CD4-positive, CD25-positive, alpha-beta regulatory T cell (primary cell): ENCODE measurements at regions not wholly inside any gene's neighbourhood (a gene's known extent, or its start where the extent isn't known, plus 50 kb on each side); places are given as distances from the start of the nearest gene placed in this dataset.

Experiments
- ATAC-seq, 2 donors: fragments of 150-1000 bp; cut with Tn5 transposase; one replicate each; pipeline ENCODE4 v1.10.0; 2021; ENCODE audit warnings: low read depth in 2 of 2, moderate number of reproducible peaks in 2 of 2, moderate library complexity in 1 of 2
- DNase-seq, 3 donors: peaks; one replicate each; pipeline versions ENCODE4 v3.0.0 to v3.0.0-alpha.2; 2012 to 2022; ENCODE audit warnings: mixed read lengths in 1 of 3
- H3K27ac ChIP-seq: one replicate; pipeline ENCODE4 v1.7.0; 2013; ENCODE audit warnings: mild to moderate bottlenecking, low read length; ENCODE audit not compliant: insufficient read depth, poor library complexity, severe bottlenecking
- H3K27me3 ChIP-seq: one replicate; pipeline ENCODE4 v1.7.0; 2013; ENCODE audit warnings: low read length; ENCODE audit not compliant: control insufficient read depth, insufficient read depth
- H3K36me3 ChIP-seq: one replicate; pipeline ENCODE4 v1.7.0; 2013; ENCODE audit warnings: mild to moderate bottlenecking, low read length, moderate library complexity; ENCODE audit not compliant: control insufficient read depth, insufficient read depth
- H3K4me1 ChIP-seq: 2 replicates; pipeline ENCODE4 v1.7.0; 2013; ENCODE audit warnings: mild to moderate bottlenecking, low read length; ENCODE audit not compliant: insufficient read depth, control insufficient read depth, poor library complexity, severe bottlenecking
- H3K4me3 ChIP-seq: one replicate; pipeline ENCODE4 v1.7.0; 2013; ENCODE audit warnings: low read depth, mild to moderate bottlenecking, low read length, moderate library complexity
- H3K9me3 ChIP-seq, 2 experiments: 1 replicate in 1 of 2; 2 replicates in 1 of 2; pipeline ENCODE4 v1.7.0; 2013; ENCODE audit warnings: low read length in 2 of 2, mild to moderate bottlenecking in 1 of 2, moderate library complexity in 1 of 2; ENCODE audit not compliant: control insufficient read depth in 2 of 2
- H3K27ac Mint-ChIP-seq, 3 donors: one replicate each; pipeline ENCODE4 v1.8.0; 2020 to 2022; ENCODE audit warnings: mild to moderate bottlenecking in 3 of 3, mixed read lengths in 3 of 3, moderate library complexity in 2 of 3
- H3K27me3 Mint-ChIP-seq: one replicate; pipeline ENCODE4 v1.8.0; 2022; ENCODE audit warnings: mild to moderate bottlenecking, mixed read lengths
- H3K36me3 Mint-ChIP-seq: one replicate; pipeline ENCODE4 v1.8.0; 2020; ENCODE audit warnings: mixed read lengths
- H3K4me1 Mint-ChIP-seq, 4 donors: one replicate each; pipeline ENCODE4 v1.8.0; 2020 to 2022; ENCODE audit warnings: mixed read lengths in 4 of 4, mild to moderate bottlenecking in 1 of 4
- H3K4me3 Mint-ChIP-seq, 4 donors: one replicate each; pipeline ENCODE4 v1.8.0; 2020 to 2022; ENCODE audit warnings: mild to moderate bottlenecking in 4 of 4, mixed read lengths in 4 of 4, moderate library complexity in 3 of 4
- H3K9me3 Mint-ChIP-seq, 7 donors: one replicate each; pipeline ENCODE4 v1.8.0; 2020 to 2022; ENCODE audit warnings: mixed read lengths in 7 of 7, mild to moderate bottlenecking in 3 of 7, moderate library complexity in 2 of 7

DNA sequence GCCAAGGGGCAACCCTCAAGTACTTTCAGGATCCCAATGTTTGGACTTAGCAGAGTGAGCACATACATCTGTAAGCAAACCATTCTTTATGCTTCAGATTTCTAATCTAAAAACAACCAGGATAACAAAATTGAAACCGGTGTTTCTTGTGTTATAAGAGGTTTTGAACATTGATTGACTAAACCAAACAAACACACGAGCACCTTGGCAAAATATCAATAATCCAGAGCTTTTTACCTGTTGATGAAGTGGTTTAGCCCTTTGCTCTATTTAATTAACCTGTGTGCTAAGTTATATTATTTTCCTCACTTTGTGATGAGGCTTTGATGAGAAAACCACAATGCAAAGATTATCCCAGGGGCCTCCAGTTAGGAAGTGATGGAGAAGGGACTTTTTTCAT, 255.3 kb upstream of the CXXC4 start:
- Histone ChIP-seq H3K27ac (no peak overlapping the region), H3K4me1 (no peaks in the 10 kb centered on the region), H3K9me3 (no peaks in the 10 kb centered on the region), H3K4me3 (no peak overlapping the region), H3K36me3 (no peaks in the 10 kb centered on the region), H3K27me3 (no peaks in the 10 kb centered on the region)
- DNase-seq = no peak
- H3K4me3 Mint-ChIP-seq = no peak overlapping the region
- H3K9me3 Mint-ChIP-seq = peaks cover 0 to 5% (median 0%) of the 10 kb centered on the region in 7 donors
- no peaks in the 10 kb centered on the region for H3K27me3 Mint-ChIP-seq
- no peaks in the 10 kb centered on the region for H3K36me3 Mint-ChIP-seq
- H3K27ac Mint-ChIP-seq = no peak overlapping the region
- H3K4me1 Mint-ChIP-seq = peaks cover 0 to 4% (median 0%) of the 10 kb centered on the region in 4 donors
- no peak for ATAC-seq

DNA sequence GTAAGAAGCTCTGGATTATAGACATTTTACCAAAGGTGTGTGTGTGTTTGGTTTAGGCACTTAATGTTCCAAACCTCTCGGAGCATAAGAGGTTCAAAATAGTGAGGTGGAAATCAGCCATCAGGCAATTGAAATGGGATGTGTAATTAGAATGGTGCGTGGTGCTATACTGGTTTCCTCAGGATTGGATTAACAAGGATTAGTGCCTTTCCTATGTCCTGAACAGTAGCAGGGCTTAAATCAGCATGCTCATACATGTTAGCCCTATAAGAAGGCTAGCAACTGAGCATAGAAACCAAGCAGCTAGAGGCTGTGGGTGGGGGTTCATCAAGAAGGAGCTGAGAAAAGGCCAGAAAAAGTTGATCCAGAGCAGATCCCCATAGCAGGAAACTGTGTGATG, 256.8 kb upstream of the CXXC4 start:
- no peaks in the 10 kb centered on the region for H3K27me3 Mint-ChIP-seq
- H3K27me3 ChIP-seq = no peaks in the 10 kb centered on the region
- H3K4me3 Mint-ChIP-seq = no peak overlapping the region
- H3K4me1 Mint-ChIP-seq = peaks cover 0 to 4% (median 0%) of the 10 kb centered on the region in 4 donors
- H3K4me1 ChIP-seq = no peaks in the 10 kb centered on the region
- peaks cover 0 to 5% (median 2%) of the 10 kb centered on the region in 7 donors for H3K9me3 Mint-ChIP-seq
- H3K36me3 Mint-ChIP-seq = no peaks in the 10 kb centered on the region
- no peak overlapping the region for H3K27ac ChIP-seq
- no peak for DNase-seq
- H3K4me3 ChIP-seq = no peak overlapping the region
- no peaks in the 10 kb centered on the region for H3K9me3 ChIP-seq
- ATAC-seq = no peak
- no peak overlapping the region for H3K27ac Mint-ChIP-seq
- H3K36me3 ChIP-seq = no peaks in the 10 kb centered on the region

DNA sequence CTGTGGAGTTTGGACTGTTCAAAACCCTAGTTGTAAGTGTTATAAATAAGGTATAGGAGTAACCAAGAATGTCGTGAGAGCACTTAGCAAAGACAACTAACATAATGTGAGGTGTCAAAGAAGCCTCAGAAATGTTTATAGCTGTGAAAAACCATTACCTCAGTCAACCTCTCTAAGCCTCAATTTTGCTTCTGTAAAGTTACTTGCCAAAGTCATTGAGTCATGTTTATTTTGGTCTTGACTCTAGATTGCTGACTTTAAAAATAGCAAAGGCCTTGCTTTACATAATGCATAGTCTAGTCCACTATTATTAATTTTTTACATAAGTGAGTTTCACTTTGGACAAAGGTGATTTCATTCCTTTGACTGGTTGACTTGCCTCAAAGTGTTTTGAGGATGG, 257.6 kb upstream of the CXXC4 start:
- DNase-seq (no peak), ATAC-seq (no peak)
- no peaks in the 10 kb centered on the region for H3K36me3 ChIP-seq
- Mint-ChIP-seq H3K9me3 (peaks cover 0 to 5% (median 2%) of the 10 kb centered on the region in 7 donors), H3K4me1 (peaks cover 0 to 4% (median 0%) of the 10 kb centered on the region in 4 donors), H3K27ac (no peak overlapping the region), H3K36me3 (no peaks in the 10 kb centered on the region), H3K27me3 (no peaks in the 10 kb centered on the region), H3K4me3 (no peak overlapping the region)
- H3K27ac ChIP-seq = no peak overlapping the region
- H3K4me3 ChIP-seq = no peak overlapping the region
- no peaks in the 10 kb centered on the region for H3K27me3 ChIP-seq
- no peaks in the 10 kb centered on the region for H3K9me3 ChIP-seq
- H3K4me1 ChIP-seq = no peaks in the 10 kb centered on the region

DNA sequence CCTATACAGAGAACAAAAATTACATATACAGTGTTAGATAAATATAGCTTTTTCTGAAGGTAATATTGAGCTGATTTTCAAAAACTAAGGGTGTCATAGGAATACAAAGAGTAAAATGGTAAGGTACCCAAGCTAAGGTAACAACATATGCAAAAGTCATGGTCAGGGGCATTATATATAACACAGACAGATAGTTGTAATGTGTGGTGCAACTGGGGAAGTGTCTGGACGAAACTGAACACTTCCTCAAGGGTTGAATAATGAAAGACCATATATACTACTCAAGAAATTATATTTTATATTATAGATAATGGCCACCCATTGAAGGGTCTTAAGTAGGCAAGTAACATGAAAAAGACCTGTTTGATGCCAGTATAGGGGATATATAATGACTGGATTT, 262.1 kb upstream of the CXXC4 start:
- Mint-ChIP-seq H3K4me3 (no peak overlapping the region), H3K27ac (no peak overlapping the region), H3K27me3 (peaks cover 4% of the 10 kb centered on the region), H3K9me3 (peaks cover 0 to 5% (median 2%) of the 10 kb centered on the region in 7 donors), H3K36me3 (no peaks in the 10 kb centered on the region), H3K4me1 (no peaks in the 10 kb centered on the region)
- no peak for ATAC-seq
- no peaks in the 10 kb centered on the region for H3K4me1 ChIP-seq
- H3K27me3 ChIP-seq = no peaks in the 10 kb centered on the region
- H3K36me3 ChIP-seq = no peaks in the 10 kb centered on the region
- DNase-seq = no peak
- H3K27ac ChIP-seq = no peak overlapping the region
- no peak overlapping the region for H3K4me3 ChIP-seq
- H3K9me3 ChIP-seq = no peaks in the 10 kb centered on the region

DNA sequence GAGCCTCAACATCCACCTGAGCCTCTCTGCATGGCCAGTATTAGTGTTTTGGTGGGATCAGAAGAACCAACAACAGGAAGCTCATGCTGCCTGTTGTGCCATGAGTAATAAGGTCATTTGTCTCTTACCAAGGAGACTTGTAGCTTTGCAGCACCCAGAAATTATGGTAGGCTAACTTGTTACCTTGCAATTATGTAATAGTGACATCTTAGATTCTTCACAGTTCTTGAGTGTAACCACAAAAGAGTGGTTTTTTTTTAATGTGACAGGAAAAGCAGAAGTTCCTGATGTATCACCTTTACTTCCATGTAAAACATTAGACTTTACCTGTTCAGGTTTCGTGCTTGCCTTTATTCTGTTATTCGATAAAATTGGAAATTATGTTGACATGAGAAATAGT, 263.9 kb upstream of the CXXC4 start:
- H3K4me1 Mint-ChIP-seq = no peaks in the 10 kb centered on the region
- no peaks in the 10 kb centered on the region for H3K36me3 ChIP-seq
- H3K4me3 ChIP-seq = no peak overlapping the region
- no peak overlapping the region for H3K27ac Mint-ChIP-seq
- no peaks in the 10 kb centered on the region for H3K36me3 Mint-ChIP-seq
- DNase-seq (no peak), ATAC-seq (no peak)
- H3K4me1 ChIP-seq = no peaks in the 10 kb centered on the region
- peaks cover 0 to 5% (median 0%) of the 10 kb centered on the region in 7 donors for H3K9me3 Mint-ChIP-seq
- no peak overlapping the region for H3K4me3 Mint-ChIP-seq
- H3K27me3 ChIP-seq = no peaks in the 10 kb centered on the region
- no peaks in the 10 kb centered on the region for H3K9me3 ChIP-seq
- H3K27me3 Mint-ChIP-seq = peaks cover 4% of the 10 kb centered on the region
- no peak overlapping the region for H3K27ac ChIP-seq

- no peaks in the 10 kb centered on the region for H3K4me1 Mint-ChIP-seq
- Histone ChIP-seq H3K4me1 (no peaks in the 10 kb centered on the region), H3K9me3 (no peaks in the 10 kb centered on the region), H3K27me3 (no peaks in the 10 kb centered on the region), H3K36me3 (no peaks in the 10 kb centered on the region), H3K27ac (no peak overlapping the region), H3K4me3 (no peak overlapping the region)
- H3K27ac Mint-ChIP-seq = no peak overlapping the region
- no peak overlapping the region for H3K4me3 Mint-ChIP-seq
- ATAC-seq (no peak), DNase-seq (no peak)
- H3K9me3 Mint-ChIP-seq = peaks cover 0 to 3% (median 0%) of the 10 kb centered on the region in 7 donors
- H3K36me3 Mint-ChIP-seq = no peaks in the 10 kb centered on the region
- H3K27me3 Mint-ChIP-seq = no peaks in the 10 kb centered on the region
These were observed 269.0 kb upstream of the CXXC4 start for GRCh38 chr4:104763554-104764222.

- no peaks in the 10 kb centered on the region for H3K4me1 Mint-ChIP-seq
- Histone ChIP-seq H3K4me1 (peaks cover 3% of the 10 kb centered on the region), H3K9me3 (no peaks in the 10 kb centered on the region), H3K4me3 (no peak overlapping the region), H3K27me3 (no peaks in the 10 kb centered on the region), H3K27ac (no peak overlapping the region), H3K36me3 (no peaks in the 10 kb centered on the region)
- no peak overlapping the region for H3K27ac Mint-ChIP-seq
- H3K9me3 Mint-ChIP-seq = peaks cover 0 to 3% (median 0%) of the 10 kb centered on the region in 7 donors
- no peaks in the 10 kb centered on the region for H3K36me3 Mint-ChIP-seq
- DNase-seq = no peak
- ATAC-seq = no peak
- H3K4me3 Mint-ChIP-seq = no peak overlapping the region
- H3K27me3 Mint-ChIP-seq = no peaks in the 10 kb centered on the region
These were observed 272.0 kb upstream of the CXXC4 start for GRCh38 chr4:104766676-104767075.

DNA sequence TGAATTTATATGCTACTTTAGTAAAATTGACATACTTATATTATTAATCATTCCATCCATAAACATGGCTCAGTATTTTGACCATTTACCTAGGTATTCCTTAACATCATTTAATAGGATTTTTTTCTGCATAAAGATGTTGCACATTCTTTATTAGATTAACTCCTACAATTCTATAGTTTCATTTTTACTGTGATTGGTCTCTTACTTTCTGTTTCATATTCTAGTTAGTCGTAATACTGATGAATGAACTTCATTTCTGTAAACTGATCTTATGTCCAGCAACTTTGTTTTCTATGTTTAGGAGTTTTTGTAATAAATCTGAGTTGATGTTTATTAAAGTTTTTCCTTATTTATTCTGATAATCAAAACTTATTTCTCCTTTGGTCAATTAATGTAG, 278.2 kb upstream of the CXXC4 start:
- ATAC-seq = no peak
- Histone ChIP-seq H3K9me3 (no peaks in the 10 kb centered on the region), H3K27ac (no peak overlapping the region), H3K4me3 (peak overlapping the region; percentile 58), H3K36me3 (no peaks in the 10 kb centered on the region), H3K27me3 (no peaks in the 10 kb centered on the region), H3K4me1 (peaks cover 3% of the 10 kb centered on the region)
- Mint-ChIP-seq H3K9me3 (peaks cover 0 to 1% (median 0%) of the 10 kb centered on the region in 7 donors), H3K4me1 (peaks cover 0 to 2% (median under 1%) of the 10 kb centered on the region in 4 donors), H3K4me3 (peak overlapping the region in 2 of 4 donors; percentile 19 to 56), H3K27ac (no peak overlapping the region), H3K27me3 (no peaks in the 10 kb centered on the region), H3K36me3 (no peaks in the 10 kb centered on the region)
- peak in 1 of 3 donors; percentile 15 for DNase-seq
